ENCODE measurements at regions not wholly inside any gene's neighbourhood (a gene's known extent, or its start where the extent isn't known, plus 50 kb on each side); places are given as distances from the start of the nearest gene placed in this dataset.

DNA sequence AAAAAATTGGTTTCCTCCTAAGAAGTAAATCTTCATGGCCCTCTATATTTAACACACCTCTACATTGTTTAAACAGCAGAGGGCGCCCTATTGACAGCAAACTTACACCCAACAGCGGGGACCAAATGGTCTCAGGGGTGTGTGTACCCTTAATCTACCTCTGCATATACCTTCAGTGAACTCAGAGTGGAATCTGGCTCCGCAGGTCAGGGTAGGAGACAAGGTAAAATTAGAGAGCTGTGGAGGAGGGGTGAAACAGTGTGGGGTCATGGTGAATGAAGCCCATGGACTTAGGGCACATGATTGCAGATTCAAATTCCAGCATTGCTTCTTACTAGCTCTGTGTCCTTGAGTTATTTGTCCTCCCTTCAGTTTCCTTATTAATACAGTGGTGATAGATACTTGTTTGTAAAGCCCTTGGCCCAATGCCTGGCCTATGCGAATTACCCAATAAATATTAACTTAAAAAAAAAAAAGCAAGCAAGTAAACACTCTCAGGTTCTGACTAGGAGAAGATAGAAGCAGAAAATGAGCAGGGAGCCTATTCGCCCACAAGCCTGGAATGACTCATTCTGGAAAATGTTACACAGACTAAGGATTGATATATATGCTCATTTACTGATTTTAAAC is 122.9 kb downstream of the CAVIN4 start:
- TF ChIP-seq, protein P1, sequence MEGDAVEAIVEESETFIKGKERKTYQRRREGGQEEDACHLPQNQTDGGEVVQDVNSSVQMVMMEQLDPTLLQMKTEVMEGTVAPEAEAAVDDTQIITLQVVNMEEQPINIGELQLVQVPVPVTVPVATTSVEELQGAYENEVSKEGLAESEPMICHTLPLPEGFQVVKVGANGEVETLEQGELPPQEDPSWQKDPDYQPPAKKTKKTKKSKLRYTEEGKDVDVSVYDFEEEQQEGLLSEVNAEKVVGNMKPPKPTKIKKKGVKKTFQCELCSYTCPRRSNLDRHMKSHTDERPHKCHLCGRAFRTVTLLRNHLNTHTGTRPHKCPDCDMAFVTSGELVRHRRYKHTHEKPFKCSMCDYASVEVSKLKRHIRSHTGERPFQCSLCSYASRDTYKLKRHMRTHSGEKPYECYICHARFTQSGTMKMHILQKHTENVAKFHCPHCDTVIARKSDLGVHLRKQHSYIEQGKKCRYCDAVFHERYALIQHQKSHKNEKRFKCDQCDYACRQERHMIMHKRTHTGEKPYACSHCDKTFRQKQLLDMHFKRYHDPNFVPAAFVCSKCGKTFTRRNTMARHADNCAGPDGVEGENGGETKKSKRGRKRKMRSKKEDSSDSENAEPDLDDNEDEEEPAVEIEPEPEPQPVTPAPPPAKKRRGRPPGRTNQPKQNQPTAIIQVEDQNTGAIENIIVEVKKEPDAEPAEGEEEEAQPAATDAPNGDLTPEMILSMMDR (conservative IDR thresholded peaks at IDR 0.05) = peak; percentile 90
- no peak for TF ChIP-seq ZFX (IDR thresholded peaks at IDR 0.05)

Data from C4-2B (cell line).